GM19468 (cell line): ENCODE measurements at regions not wholly inside any gene's neighbourhood (a gene's known extent, or its start where the extent isn't known, plus 50 kb on each side); places are given as distances from the start of the nearest gene placed in this dataset.
"Not testable (repeated sequence)": the region's sequence is repeated elsewhere in the genome, so short reads cannot be mapped to it uniquely, and the experiment has no call there.

ENCODE experiments used
- ATAC-seq: cut with Tn5 transposase; IDR thresholded peaks from one replicate; pipeline ENCODE4 v1.9.1; 2021; ENCODE audit warnings: mild to moderate bottlenecking, moderate library complexity, moderate number of reproducible peaks; ENCODE audit not compliant: unreplicated experiment; ENCODE audit errors: extremely low read depth

- no peak for ATAC-seq
Observed at GRCh38 chr1:56286956-56287355, 292.4 kb downstream of the PLPP3 start.

GRCh38 chr1:56286506-56286905 is 292.9 kb downstream of the PLPP3 start:
- no peak for ATAC-seq

- ATAC-seq = no peak
Observed at GRCh38 chr1:56285554-56286402, 293.6 kb downstream of the PLPP3 start.

- no peak for ATAC-seq
Observed at GRCh38 chr1:56284928-56285327, 294.4 kb downstream of the PLPP3 start.

GRCh38 chr1:56278061-56278460 is 301.3 kb downstream of the PLPP3 start:
- ATAC-seq = no peak

- no peak for ATAC-seq
Observed at GRCh38 chr1:56268519-56269140, 310.7 kb downstream of the PLPP3 start.

GRCh38 chr1:56267611-56268010 is 311.8 kb downstream of the PLPP3 start:
- no peak for ATAC-seq

GRCh38 chr1:56266359-56266758 is 313.0 kb downstream of the PLPP3 start:
- ATAC-seq = no peak

GRCh38 chr1:56265216-56265615 is 314.1 kb downstream of the PLPP3 start:
- ATAC-seq = no peak

- no peak for ATAC-seq
Observed at GRCh38 chr1:56263908-56264307, 315.5 kb downstream of the PLPP3 start.

- no peak for ATAC-seq
Observed at GRCh38 chr1:56258371-56258770, 321.0 kb downstream of the PLPP3 start.

- ATAC-seq = no peak
Observed at GRCh38 chr1:56257726-56258125, 321.6 kb downstream of the PLPP3 start.

GRCh38 chr1:56256153-56257000 is 323.0 kb downstream of the PLPP3 start:
- no peak for ATAC-seq

- ATAC-seq = no peak
Observed at GRCh38 chr1:56255516-56256152, 323.7 kb downstream of the PLPP3 start.

GRCh38 chr1:56254130-56254529 is 325.2 kb downstream of the PLPP3 start:
- no peak for ATAC-seq

GRCh38 chr1:56250809-56251208 is 328.6 kb downstream of the PLPP3 start:
- no peak for ATAC-seq

- no peak for ATAC-seq
Observed at GRCh38 chr1:56249234-56249633, 330.1 kb downstream of the PLPP3 start.

- ATAC-seq = no peak
Observed at GRCh38 chr1:56248138-56248537, 331.2 kb downstream of the PLPP3 start.

- not testable (repeated sequence) for ATAC-seq
Observed at GRCh38 chr1:56246726-56247125, 332.6 kb downstream of the PLPP3 start.

- ATAC-seq = no peak
Observed at GRCh38 chr1:56240400-56240799, 339.0 kb downstream of the PLPP3 start.
